GM23338 (cell line): ENCODE measurements at regions not wholly inside any gene's neighbourhood (a gene's known extent, or its start where the extent isn't known, plus 50 kb on each side); places are given as distances from the start of the nearest gene placed in this dataset.

Experiments used
- CREB1 ChIP-seq: fragments of 250-450 bp; sonication (Bioruptor Pico); IDR thresholded peaks from 2 replicates; pipeline ENCODE4 v1.5.0; 2020; ENCODE audit warnings: low read depth, mild to moderate bottlenecking, moderate library complexity
- CTCF ChIP-seq, 2 experiments: fragments of 200-600 bp in 1 of 2; sonication (generic) in 1 of 2; conservative IDR thresholded peaks; 2 replicates each; pipeline versions ENCODE4 v1.5.1 to v1.6.1; 2016 to 2017; ENCODE audit warnings: antibody characterized with exemption in 2 of 2, low read depth in 2 of 2, mild to moderate bottlenecking in 2 of 2, moderate library complexity in 1 of 2
- ETS1 ChIP-seq: IDR thresholded peaks from 2 replicates; pipeline ENCODE4 v1.6.1; 2016; ENCODE audit warnings: antibody characterized with exemption
- EZH2 ChIP-seq: fragments of 200-600 bp; sonication (generic); IDR thresholded peaks from one replicate; pipeline ENCODE4 v1.8.0; 2017; ENCODE audit warnings: antibody characterized with exemption, mild to moderate bottlenecking, low read depth; ENCODE audit not compliant: unreplicated experiment
- EZH2phosphoT487 ChIP-seq: fragments of 200-600 bp; sonication (generic); IDR thresholded peaks from one replicate; pipeline ENCODE4 v1.8.1; 2018; ENCODE audit warnings: antibody characterized with exemption; ENCODE audit not compliant: unreplicated experiment
- JUNB ChIP-seq: IDR thresholded peaks from one replicate; pipeline ENCODE4 v1.6.1; 2016; ENCODE audit warnings: antibody characterized with exemption; ENCODE audit not compliant: unreplicated experiment
- POLR2AphosphoS5 ChIP-seq: IDR thresholded peaks from 2 replicates; pipeline ENCODE4 v1.6.1; 2016; ENCODE audit warnings: antibody characterized with exemption, low read depth
- REST ChIP-seq: IDR thresholded peaks from one replicate; pipeline ENCODE4 v1.6.1; 2018; ENCODE audit warnings: antibody characterized with exemption; ENCODE audit not compliant: unreplicated experiment
- STAT1 ChIP-seq: IDR thresholded peaks from one replicate; pipeline ENCODE4 v1.6.1; 2016; ENCODE audit warnings: antibody characterized with exemption; ENCODE audit not compliant: unreplicated experiment
- ZNF114 ChIP-seq: fragments of 250-450 bp; sonication (Bioruptor Pico); IDR thresholded peaks from 2 replicates; pipeline ENCODE4 v1.5.0; 2020; ENCODE audit warnings: mild to moderate bottlenecking, moderate library complexity

GRCh38 chr1:8122160-8122476 lies 96.0 kb upstream of the ERRFI1 start:
- TF ChIP-seq CTCF (conservative IDR thresholded peaks at IDR 0.05; ENCODE audit: low read depth in 2 of 2), result no peak
- no peak for TF ChIP-seq POLR2AphosphoS5
- no peak for TF ChIP-seq REST
- no peak for TF ChIP-seq ZNF114 (CRISPR knock-in tag)
- TF ChIP-seq EZH2, result no peak
- no peak for TF ChIP-seq CREB1 (CRISPR knock-in tag)
- no peak for TF ChIP-seq STAT1
- no peak for TF ChIP-seq EZH2phosphoT487
- no peak for TF ChIP-seq JUNB
- no peak for TF ChIP-seq ETS1
